ENCODE measurements at regions not wholly inside any gene's neighbourhood (a gene's known extent, or its start where the extent isn't known, plus 50 kb on each side); places are given as distances from the start of the nearest gene placed in this dataset.
"Not testable (repeated sequence)": the region's sequence is repeated elsewhere in the genome, so short reads cannot be mapped to it uniquely, and the experiment has no call there.

- TF ChIP-seq CTCF (conservative IDR thresholded peaks at IDR 0.05) = no peak
- H3K27ac ChIP-seq = no peak overlapping the region
These were observed 118.7 kb downstream of the NPTX2 start for GRCh38 chr7:98735801-98736200.

- not testable (repeated sequence) for H3K27ac ChIP-seq
These were observed 119.4 kb downstream of the NPTX2 start for GRCh38 chr7:98736461-98736860.

- no peak overlapping the region for H3K27ac ChIP-seq
These were observed 120.1 kb downstream of the NPTX2 start for GRCh38 chr7:98737176-98737575.

GRCh38 chr7:98740643-98741042, 123.6 kb downstream of the NPTX2 start:
- no peak overlapping the region for H3K27ac ChIP-seq
- no peak for TF ChIP-seq CTCF (conservative IDR thresholded peaks at IDR 0.05)

More at GRCh38 chr7:98737176-98737575, 120.1 kb downstream of the NPTX2 start:
- no peak for TF ChIP-seq CTCF (conservative IDR thresholded peaks at IDR 0.05)

GRCh38 chr7:98745722-98746318, 124.0 kb downstream of the TMEM130 start:
- TF ChIP-seq CTCF (conservative IDR thresholded peaks at IDR 0.05) = peak; percentile 98
- no peak overlapping the region for H3K27ac ChIP-seq

GRCh38 chr7:98748090-98748489, 121.7 kb downstream of the TMEM130 start:
- H3K27ac ChIP-seq = no peak overlapping the region
- TF ChIP-seq CTCF (conservative IDR thresholded peaks at IDR 0.05) = no peak

- H3K27ac ChIP-seq = no peak overlapping the region
These were observed 116.6 kb downstream of the TMEM130 start for GRCh38 chr7:98753176-98753575.

More at GRCh38 chr7:98753176-98753575, 116.6 kb downstream of the TMEM130 start:
- TF ChIP-seq CTCF (conservative IDR thresholded peaks at IDR 0.05) = no peak
